H7 (cell line): ENCODE measurements at regions not wholly inside any gene's neighbourhood (a gene's known extent, or its start where the extent isn't known, plus 50 kb on each side); places are given as distances from the start of the nearest gene placed in this dataset.

Source experiments
- DNase-seq: peaks from one replicate; pipeline ENCODE4 v3.0.0; 2012
- H3K27me3 ChIP-seq: 2 replicates; pipeline ENCODE4 v1.6.0; 2011; ENCODE audit warnings: mild to moderate bottlenecking, low read length; ENCODE audit not compliant: control insufficient read depth, insufficient read depth
- H3K36me3 ChIP-seq: replicated peaks from 2 replicates; pipeline ENCODE4 v1.5.1; 2011; ENCODE audit warnings: low read length; ENCODE audit not compliant: control insufficient read depth, insufficient read depth
- H3K4me3 ChIP-seq: 2 replicates; pipeline ENCODE4 v1.5.1; 2011; ENCODE audit warnings: low read depth, mild to moderate bottlenecking, control low read depth, low read length, moderate library complexity; ENCODE audit not compliant: insufficient read depth

- Histone ChIP-seq H3K27me3 (no peaks in the 10 kb centered on the region), H3K36me3 (no peaks in the 10 kb centered on the region), H3K4me3 (no peak overlapping the region)
- DNase-seq: no peak
These were observed 175.8 kb upstream of the SOX5 start for GRCh38 chr12:24125280-24125679.

GRCh38 chr12:24121911-24122310, 172.4 kb upstream of the SOX5 start:
- DNase-seq: no peak
- H3K36me3 ChIP-seq: no peaks in the 10 kb centered on the region
- H3K27me3 ChIP-seq: no peaks in the 10 kb centered on the region
- no peak overlapping the region for H3K4me3 ChIP-seq

- no peak overlapping the region for H3K4me3 ChIP-seq
- DNase-seq: no peak
- H3K36me3 ChIP-seq: no peaks in the 10 kb centered on the region
- no peaks in the 10 kb centered on the region for H3K27me3 ChIP-seq
These were observed 169.2 kb upstream of the SOX5 start for GRCh38 chr12:24118668-24119067.

- H3K4me3 ChIP-seq: no peak overlapping the region
- no peak for DNase-seq
- no peaks in the 10 kb centered on the region for H3K27me3 ChIP-seq
- H3K36me3 ChIP-seq: no peaks in the 10 kb centered on the region
These were observed 167.1 kb upstream of the SOX5 start for GRCh38 chr12:24116548-24116947.

- no peak for DNase-seq
- H3K4me3 ChIP-seq: no peak overlapping the region
- no peaks in the 10 kb centered on the region for H3K36me3 ChIP-seq
These were observed 164.2 kb upstream of the SOX5 start for GRCh38 chr12:24113701-24114100.

GRCh38 chr12:24111616-24112015, 162.1 kb upstream of the SOX5 start:
- Histone ChIP-seq H3K36me3 (no peaks in the 10 kb centered on the region), H3K27me3 (no peaks in the 10 kb centered on the region), H3K4me3 (no peak overlapping the region)
- DNase-seq: no peak

More at GRCh38 chr12:24113701-24114100, 164.2 kb upstream of the SOX5 start:
- no peaks in the 10 kb centered on the region for H3K27me3 ChIP-seq

GRCh38 chr12:24111086-24111485, 161.6 kb upstream of the SOX5 start:
- H3K4me3 ChIP-seq: no peak overlapping the region
- no peaks in the 10 kb centered on the region for H3K36me3 ChIP-seq
- DNase-seq: no peak
- no peaks in the 10 kb centered on the region for H3K27me3 ChIP-seq

GRCh38 chr12:24109381-24110039, 160.0 kb upstream of the SOX5 start:
- Histone ChIP-seq H3K4me3 (no peak overlapping the region), H3K27me3 (no peaks in the 10 kb centered on the region), H3K36me3 (no peaks in the 10 kb centered on the region)
- DNase-seq: peak; percentile 29

GRCh38 chr12:24102676-24103075, 153.2 kb upstream of the SOX5 start:
- DNase-seq: no peak
- no peak overlapping the region for H3K4me3 ChIP-seq
- H3K27me3 ChIP-seq: no peaks in the 10 kb centered on the region
- H3K36me3 ChIP-seq: no peaks in the 10 kb centered on the region

GRCh38 chr12:24099576-24099975, 150.1 kb upstream of the SOX5 start:
- no peak for DNase-seq
- Histone ChIP-seq H3K36me3 (no peaks in the 10 kb centered on the region), H3K4me3 (no peak overlapping the region), H3K27me3 (no peaks in the 10 kb centered on the region)

- no peaks in the 10 kb centered on the region for H3K36me3 ChIP-seq
- no peak overlapping the region for H3K4me3 ChIP-seq
- DNase-seq: no peak
- no peaks in the 10 kb centered on the region for H3K27me3 ChIP-seq
These were observed 145.8 kb upstream of the SOX5 start for GRCh38 chr12:24095245-24095644.

- Histone ChIP-seq H3K4me3 (no peak overlapping the region), H3K27me3 (no peaks in the 10 kb centered on the region)
- no peak for DNase-seq
These were observed 140.0 kb upstream of the SOX5 start for GRCh38 chr12:24089510-24089890.

GRCh38 chr12:24088751-24089509, 139.5 kb upstream of the SOX5 start:
- no peaks in the 10 kb centered on the region for H3K27me3 ChIP-seq
- DNase-seq: no peak
- H3K36me3 ChIP-seq: no peaks in the 10 kb centered on the region
- no peak overlapping the region for H3K4me3 ChIP-seq

More at GRCh38 chr12:24089510-24089890, 140.0 kb upstream of the SOX5 start:
- H3K36me3 ChIP-seq: no peaks in the 10 kb centered on the region

- no peak overlapping the region for H3K4me3 ChIP-seq
- H3K27me3 ChIP-seq: no peaks in the 10 kb centered on the region
- H3K36me3 ChIP-seq: no peaks in the 10 kb centered on the region
- DNase-seq: no peak
These were observed 137.8 kb upstream of the SOX5 start for GRCh38 chr12:24087294-24087693.

GRCh38 chr12:24084800-24085199, 135.3 kb upstream of the SOX5 start:
- no peak for DNase-seq
- no peaks in the 10 kb centered on the region for H3K36me3 ChIP-seq
- H3K4me3 ChIP-seq: no peak overlapping the region
- no peaks in the 10 kb centered on the region for H3K27me3 ChIP-seq
